H1 (cell line): ENCODE measurements at regions not wholly inside any gene's neighbourhood (a gene's known extent, or its start where the extent isn't known, plus 50 kb on each side); places are given as distances from the start of the nearest gene placed in this dataset.

Experiments used
- CTCF ChIA-PET: fragments of 300-600 bp; sonication (Branson Sonifier 250); formaldehyde crosslinking; loops from one replicate; lab custom pipeline; 2021; ENCODE audit not compliant: partially characterized antibody; lab: Charles Lee
- POLR2A ChIA-PET: fragments of 300-600 bp; sonication (Branson Sonifier 250); formaldehyde crosslinking; loops from one replicate; lab custom pipeline; 2021; ENCODE audit warnings: inconsistent platforms; ENCODE audit not compliant: partially characterized antibody; lab: Charles Lee
- DNase-seq, 2 experiments: peaks; one replicate each; pipeline versions ENCODE4 v3.0.0 to v3.0.0-alpha.2; 2010 to 2022; ENCODE audit warnings: low spot score in 2 of 2, low read depth in 1 of 2, mixed read lengths in 1 of 2
- FAIRE-seq: peaks from 2 replicates; lab custom pipeline; 2011; peaks lifted over from hg19 to GRCh38; lab: Jason Lieb, UNC
- H2AFZ ChIP-seq: 2 replicates; pipeline ENCODE4 v1.8.1; 2012; ENCODE audit warnings: low read length, inconsistent platforms
- H2AK5ac ChIP-seq: 2 replicates; pipeline ENCODE4 v1.6.1; 2013; ENCODE audit warnings: low read depth, low read length
- H2BK120ac ChIP-seq: replicated peaks from 2 replicates; pipeline ENCODE3; 2013; ENCODE audit warnings: low read depth, low read length, inconsistent platforms
- H2BK12ac ChIP-seq: 2 replicates; pipeline ENCODE4 v1.6.1; 2013; ENCODE audit warnings: low read depth, low read length
- H2BK15ac ChIP-seq: 2 replicates; pipeline ENCODE4 v1.6.1; 2013; ENCODE audit warnings: low read length
- H2BK20ac ChIP-seq: 2 replicates; pipeline ENCODE4 v1.6.1; 2013; ENCODE audit warnings: low read length
- H2BK5ac ChIP-seq: 2 replicates; pipeline ENCODE4 v1.6.1; 2013; ENCODE audit warnings: low read depth, low read length
- H3K14ac ChIP-seq: 2 replicates; pipeline ENCODE4 v1.6.1; 2013; ENCODE audit warnings: inconsistent platforms; ENCODE audit not compliant: insufficient read length
- H3K18ac ChIP-seq: 2 replicates; pipeline ENCODE4 v1.6.1; 2013; ENCODE audit warnings: low read length; ENCODE audit errors: extremely low read depth
- H3K23ac ChIP-seq: 2 replicates; pipeline ENCODE4 v1.6.1; 2013; ENCODE audit warnings: inconsistent platforms; ENCODE audit not compliant: insufficient read length
- H3K23me2 ChIP-seq: 2 replicates; pipeline ENCODE4 v1.6.1; 2013; ENCODE audit warnings: low read depth, low read length
- H3K27ac ChIP-seq: 2 replicates; pipeline ENCODE4 v1.6.1; 2011; ENCODE audit warnings: low read depth, low read length, inconsistent platforms
- H3K27me3 ChIP-seq, 4 experiments: replicated peaks in 1 of 4; 1 replicate in 1 of 4; 2 replicates in 3 of 4; pipeline versions ENCODE4 v1.6.1 to v1.8.1; 2011 to 2013; ENCODE audit warnings: low read length in 3 of 4, mild to moderate bottlenecking in 3 of 4, inconsistent platforms in 2 of 4, mixed read lengths in 2 of 4, moderate library complexity in 1 of 4; ENCODE audit not compliant: control insufficient read depth in 3 of 4, insufficient read depth in 3 of 4; ENCODE audit errors: extremely low read depth in 1 of 4
- H3K36me3 ChIP-seq, 4 experiments: 2 replicates each; pipeline versions ENCODE4 v1.6.1 to v1.8.1; 2011 to 2013; ENCODE audit warnings: mild to moderate bottlenecking in 4 of 4, low read length in 3 of 4, moderate library complexity in 2 of 4, control low read depth in 1 of 4, inconsistent platforms in 1 of 4; ENCODE audit not compliant: insufficient read depth in 4 of 4, control insufficient read depth in 2 of 4
- H3K4ac ChIP-seq: replicated peaks from 2 replicates; pipeline ENCODE3; 2013; ENCODE audit warnings: low read length, low read depth, mixed read lengths, inconsistent platforms; ENCODE audit not compliant: insufficient read length
- H3K4me1 ChIP-seq, 4 experiments: replicated peaks in 1 of 4; 1 replicate in 1 of 4; 2 replicates in 3 of 4; pipeline versions ENCODE4 v1.6.1 to v1.8.1; 2011 to 2013; ENCODE audit warnings: low read length in 3 of 4, inconsistent platforms in 2 of 4, mixed read lengths in 1 of 4; ENCODE audit not compliant: insufficient read depth in 4 of 4, control insufficient read depth in 3 of 4
- H3K4me2 ChIP-seq, 2 experiments: 2 replicates each; pipeline versions ENCODE4 v1.6.1 to v1.8.1; 2011 to 2013; ENCODE audit warnings: low read depth in 2 of 2, low read length in 2 of 2, control low read depth in 1 of 2, inconsistent platforms in 1 of 2, mild to moderate bottlenecking in 1 of 2; ENCODE audit not compliant: insufficient read depth in 1 of 2
- H3K4me3 ChIP-seq, 4 experiments: fragments of 200-600, 300-600 bp in 1 of 4; sonication (generic), shearing (Covaris generic), sonication (Bioruptor Twin) in 1 of 4; 2 replicates each; pipeline versions ENCODE4 v1.5.1 to v1.8.1; 2011 to 2016; ENCODE audit warnings: low read length in 4 of 4, low read depth in 3 of 4, control low read depth in 2 of 4, inconsistent platforms in 2 of 4, mild to moderate bottlenecking in 2 of 4, mixed read lengths in 1 of 4, moderate library complexity in 1 of 4; ENCODE audit not compliant: insufficient read depth in 2 of 4; ENCODE audit errors: extremely low read depth in 1 of 4
- H3K56ac ChIP-seq: replicated peaks from 2 replicates; pipeline ENCODE3; 2013; ENCODE audit warnings: low read depth, mild to moderate bottlenecking, mixed read lengths, low read length, inconsistent platforms; ENCODE audit not compliant: insufficient read length
- H3K79me1 ChIP-seq: 2 replicates; pipeline ENCODE4 v1.6.1; 2013; ENCODE audit warnings: low read depth, low read length, control low read depth
- H3K79me2 ChIP-seq, 2 experiments: 2 replicates each; pipeline versions ENCODE4 v1.6.1 to v1.8.1; 2012 to 2013; ENCODE audit warnings: low read length in 2 of 2, mild to moderate bottlenecking in 2 of 2, inconsistent platforms in 1 of 2; ENCODE audit not compliant: insufficient read depth in 2 of 2, control insufficient read depth in 1 of 2
- H3K9ac ChIP-seq, 4 experiments: replicated peaks in 1 of 4; 1 replicate in 1 of 4; 2 replicates in 3 of 4; pipeline versions ENCODE4 v1.6.1 to v1.8.1; 2011 to 2013; ENCODE audit warnings: low read depth in 3 of 4, low read length in 3 of 4, control low read depth in 2 of 4, mild to moderate bottlenecking in 2 of 4, moderate library complexity in 2 of 4, inconsistent platforms in 1 of 4; ENCODE audit errors: extremely low read depth in 1 of 4
- H3K9me3 ChIP-seq, 2 experiments: 2 replicates each; pipeline versions ENCODE4 v1.6.1 to v1.8.1; 2012 to 2013; ENCODE audit warnings: mild to moderate bottlenecking in 2 of 2, moderate library complexity in 2 of 2, control low read depth in 1 of 2, inconsistent platforms in 1 of 2, low read depth in 1 of 2, low read length in 1 of 2, mixed read lengths in 1 of 2; ENCODE audit not compliant: insufficient read depth in 2 of 2
- H4K20me1 ChIP-seq, 2 experiments: replicated peaks in 1 of 2; 2 replicates each; pipeline versions ENCODE3 to v1.8.1; 2011 to 2013; ENCODE audit warnings: inconsistent platforms in 2 of 2, low read length in 2 of 2, mild to moderate bottlenecking in 1 of 2; ENCODE audit not compliant: insufficient read depth in 2 of 2, control insufficient read depth in 1 of 2
- H4K5ac ChIP-seq: 2 replicates; pipeline ENCODE4 v1.6.1; 2013; ENCODE audit warnings: low read length, low read depth, mixed read lengths, inconsistent platforms; ENCODE audit not compliant: insufficient read length
- H4K8ac ChIP-seq: 2 replicates; pipeline ENCODE4 v1.8.0; 2013; ENCODE audit warnings: mild to moderate bottlenecking, moderate library complexity, low read length, inconsistent platforms; ENCODE audit not compliant: insufficient read depth; ENCODE audit errors: extremely low read depth
- H4K91ac ChIP-seq: replicated peaks from 2 replicates; pipeline ENCODE3; 2013; ENCODE audit warnings: low read length, mixed read lengths, inconsistent platforms; ENCODE audit not compliant: insufficient read length
- CBX5 ChIP-seq: fragments of 300-800, 300-1000 bp; sonication (generic); IDR thresholded peaks from 2 replicates; pipeline ENCODE4 v1.7.1; 2016; ENCODE audit warnings: antibody characterized with exemption, low read length, low read depth
- CHD1 ChIP-seq: IDR thresholded peaks from 2 replicates; pipeline ENCODE4 v1.6.1; 2012; ENCODE audit warnings: low read depth, low read length, improper control_type of control experiment
- CTBP2 ChIP-seq: IDR thresholded peaks from 2 replicates; pipeline ENCODE4 v1.7.0; 2011; ENCODE audit warnings: borderline replicate concordance, mild to moderate bottlenecking, moderate library complexity, mixed read lengths, low read length; ENCODE audit not compliant: insufficient read depth, insufficient read length
- EP300 ChIP-seq, 2 experiments: IDR thresholded peaks; 1 replicate in 1 of 2; 2 replicates in 1 of 2; pipeline ENCODE4 v1.6.1; 2011 to 2012; ENCODE audit warnings: low read depth in 2 of 2, low read length in 2 of 2, mild to moderate bottlenecking in 2 of 2, borderline replicate concordance in 1 of 2, inconsistent platforms in 1 of 2, moderate library complexity in 1 of 2
- GABPA ChIP-seq: IDR thresholded peaks from 2 replicates; pipeline ENCODE4 v1.6.1; 2011; ENCODE audit warnings: mild to moderate bottlenecking, low read length, moderate library complexity, borderline replicate concordance; ENCODE audit not compliant: insufficient read depth
- GTF2F1 ChIP-seq: IDR thresholded peaks from 2 replicates; pipeline ENCODE4 v1.6.1; 2012; ENCODE audit warnings: low read depth, low read length, improper control_type of control experiment, borderline replicate concordance
- NANOG ChIP-seq: IDR thresholded peaks from 2 replicates; pipeline ENCODE4 v1.6.1; 2011; ENCODE audit warnings: low read length, low read depth, mild to moderate bottlenecking, inconsistent platforms; ENCODE audit not compliant: insufficient read depth, poor library complexity, severe bottlenecking
- RXRA ChIP-seq: IDR thresholded peaks from 2 replicates; pipeline ENCODE4 v1.6.1; 2011; ENCODE audit warnings: low read depth, mild to moderate bottlenecking, low read length, moderate library complexity; ENCODE audit not compliant: insufficient read depth
- SAP30 ChIP-seq: fragments of 300-600 bp; sonication (generic); IDR thresholded peaks from 2 replicates; pipeline ENCODE4 v1.7.1; 2012; ENCODE audit warnings: low read length, moderate library complexity, mild to moderate bottlenecking, inconsistent platforms; ENCODE audit not compliant: insufficient read depth, insufficient replicate concordance
- SP2 ChIP-seq: IDR thresholded peaks from 2 replicates; pipeline ENCODE4 v1.6.1; 2012; ENCODE audit warnings: mild to moderate bottlenecking, low read length, inconsistent platforms
- TAF1 ChIP-seq: IDR thresholded peaks from 2 replicates; pipeline ENCODE4 v1.6.1; 2011; ENCODE audit warnings: mild to moderate bottlenecking, low read depth, low read length
- TCF12 ChIP-seq: IDR thresholded peaks from 2 replicates; pipeline ENCODE4 v1.6.1; 2011; ENCODE audit warnings: low read depth, mild to moderate bottlenecking, low read length
- WGBS, 2 experiments: shearing (Covaris generic) in 1 of 2; methylation state at CpG; one replicate each; pipeline versions ENCODE4 v1.1.6 to v1.1.7; 2013 to 2015; ENCODE audit warnings: low lambda C conversion rate in 2 of 2, mixed read lengths in 2 of 2, inconsistent platforms in 1 of 2, low coverage in 1 of 2, missing lambda C conversion rate in 1 of 2; ENCODE audit not compliant: insufficient replicate concordance in 2 of 2, insufficient coverage in 1 of 2, insufficient read length in 1 of 2; ENCODE audit errors: extremely low coverage in 1 of 2, missing lambda C conversion rate in 1 of 2; 5-methylcytosine and 5-hydroxymethylcytosine counted together

DNA sequence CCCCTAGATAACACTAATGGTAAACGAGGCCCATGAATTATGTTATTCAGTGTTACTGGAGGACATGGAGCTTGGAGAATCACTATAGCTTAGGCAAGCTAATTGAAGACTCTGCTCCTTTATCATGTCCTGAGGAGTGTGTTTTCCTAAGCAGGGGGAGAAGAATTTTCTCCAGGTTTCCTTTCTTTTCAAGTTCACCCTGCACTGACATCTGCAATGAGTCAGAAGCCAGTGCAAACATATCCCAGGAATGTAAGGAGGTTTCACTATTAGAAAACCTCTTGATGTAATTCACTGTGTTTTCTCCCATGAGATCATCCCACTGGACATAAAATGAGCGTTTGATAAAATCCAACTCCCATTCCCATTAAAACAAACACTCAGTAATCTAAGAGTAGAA lies 75.6 kb downstream of the DMRT2 start:
- Histone ChIP-seq H2AFZ (no peak overlapping the region), H3K9me3 (peaks cover 54 to 57% of the 10 kb centered on the region in 2 experiments), H2BK20ac (no peak overlapping the region), H2AK5ac (no peak overlapping the region), H3K23me2 (no peaks in the 10 kb centered on the region), H4K8ac (no peak overlapping the region), H4K91ac (no peak overlapping the region), H2BK120ac (no peak overlapping the region), H4K5ac (no peak overlapping the region), H2BK12ac (no peak overlapping the region), H3K18ac (no peak overlapping the region), H3K27ac (no peak overlapping the region), H3K56ac (no peak overlapping the region), H3K4me2 (no peak overlapping the region), H2BK15ac (no peak overlapping the region), H3K27me3 (no peaks in the 10 kb centered on the region), H3K79me1 (no peaks in the 10 kb centered on the region), H3K23ac (no peak overlapping the region), H3K79me2 (no peaks in the 10 kb centered on the region), H2BK5ac (no peak overlapping the region), H4K20me1 (no peaks in the 10 kb centered on the region), H3K36me3 (no peaks in the 10 kb centered on the region), H3K14ac (no peak overlapping the region), H3K4ac (no peak overlapping the region), H3K4me1 (no peaks in the 10 kb centered on the region), H3K4me3 (no peak overlapping the region), H3K9ac (no peak overlapping the region)
- POLR2A ChIA-PET, result no interaction called here
- WGBS, 2 experiments, result 58% methylated on average over 2 of the region's 2 CpGs; no CpG with 5 or more reads in 1 of the 2 experiments
- no peak for DNase-seq
- FAIRE-seq, result no peak
- CTCF ChIA-PET, result no interaction called here
- TF ChIP-seq SP2 (no peak), EP300 (IDR thresholded peaks at IDR 0.05; ENCODE audit: borderline replicate concordance in 1 of 2, low read depth in 2 of 2, low read length in 2 of 2) (no peak), SAP30 (no peak), CBX5 (no peak), CTBP2 (no peak), TCF12 (no peak), GTF2F1 (no peak), RXRA (no peak), TAF1 (no peak), NANOG (no peak), GABPA (no peak), CHD1 (no peak)
